Esophagus squamous epithelium (tissue), 5 donors: ENCODE measurements at regions not wholly inside any gene's neighbourhood (a gene's known extent, or its start where the extent isn't known, plus 50 kb on each side); places are given as distances from the start of the nearest gene placed in this dataset.

Experiments
- DNase-seq: peaks from one replicate; lab custom pipeline; 2025; lab: John Stamatoyannopoulos, UW
- H3K27ac ChIP-seq, 4 donors: fragments of 200-600 bp; sonication (generic); one replicate each; pipeline ENCODE4 v1.5.1; 2016 to 2019; ENCODE audit warnings: mild to moderate bottlenecking in 1 of 4
- H3K27me3 ChIP-seq, 4 donors: fragments of 200-600 bp; sonication (generic); 1 replicate in 3 of 4; 2 replicates in 1 of 4; pipeline versions ENCODE4 v1.5.1 to v1.6.0; 2017 to 2021; ENCODE audit warnings: antibody characterized with exemption in 1 of 4
- H3K36me3 ChIP-seq, 3 donors: fragments of 200-600 bp; sonication (generic); one replicate each; pipeline ENCODE4 v1.5.1; 2016 to 2019
- H3K4me1 ChIP-seq, 3 donors: fragments of 200-600 bp; sonication (generic); one replicate each; pipeline ENCODE4 v1.5.1; 2017 to 2019
- H3K4me3 ChIP-seq, 4 donors: fragments of 200-600 bp; sonication (generic); 1 replicate in 3 of 4; 2 replicates in 1 of 4; pipeline ENCODE4 v1.5.1; 2016 to 2019; ENCODE audit warnings: mild to moderate bottlenecking in 2 of 4, moderate library complexity in 1 of 4
- H3K9me3 ChIP-seq, 3 donors: fragments of 200-600 bp; sonication (generic); one replicate each; pipeline ENCODE4 v1.5.1; 2016 to 2019
- CTCF ChIP-seq, 6 experiments: fragments of 450-650 bp in 4 of 6; fragments of 200-600 bp in 2 of 6; sonication (generic) in 2 of 6; IDR thresholded peaks; one replicate each; pipeline ENCODE4 v1.5.1; 2016 to 2019; ENCODE audit warnings: antibody characterized with exemption in 6 of 6, mild to moderate bottlenecking in 4 of 6, moderate library complexity in 4 of 6
- POLR2A ChIP-seq, 4 donors: fragments of 450-650 bp; IDR thresholded peaks; one replicate each; pipeline ENCODE4 v1.6.1; 2017; ENCODE audit warnings: antibody characterized with exemption in 4 of 4, mild to moderate bottlenecking in 4 of 4, moderate library complexity in 3 of 4
- WGBS, 2 donors: methylation state at CpG; one replicate each; pipeline ENCODE4 v1.1.5; 2018; 5-methylcytosine and 5-hydroxymethylcytosine counted together
- intact Hi-C: fragments of 100-400 bp; cut with DNase I; formaldehyde crosslinking; loops from one replicate; pipeline ENCODE4 v1.15.0; 2022
- donor health status: DM: yes; HTN: yes; CAD: no.

- H3K4me3 ChIP-seq = no peak overlapping the region
- intact Hi-C loops = no loop called here
- no peaks in the 10 kb centered on the region for H3K9me3 ChIP-seq
- no peak for DNase-seq
- TF ChIP-seq POLR2A (IDR thresholded peaks at IDR 0.05) = no peak
- TF ChIP-seq CTCF (IDR thresholded peaks at IDR 0.05) = no peak
- H3K27ac ChIP-seq = no peak overlapping the region
- H3K36me3 ChIP-seq = no peaks in the 10 kb centered on the region
- 86 to 92% methylated on average over 1 of the region's 1 CpG for WGBS, 2 donors
- no peaks in the 10 kb centered on the region for H3K4me1 ChIP-seq
- H3K27me3 ChIP-seq = no peaks in the 10 kb centered on the region
These were observed 676.6 kb upstream of the EPHA7 start for GRCh38 chr6:94095961-94096360.

DNA sequence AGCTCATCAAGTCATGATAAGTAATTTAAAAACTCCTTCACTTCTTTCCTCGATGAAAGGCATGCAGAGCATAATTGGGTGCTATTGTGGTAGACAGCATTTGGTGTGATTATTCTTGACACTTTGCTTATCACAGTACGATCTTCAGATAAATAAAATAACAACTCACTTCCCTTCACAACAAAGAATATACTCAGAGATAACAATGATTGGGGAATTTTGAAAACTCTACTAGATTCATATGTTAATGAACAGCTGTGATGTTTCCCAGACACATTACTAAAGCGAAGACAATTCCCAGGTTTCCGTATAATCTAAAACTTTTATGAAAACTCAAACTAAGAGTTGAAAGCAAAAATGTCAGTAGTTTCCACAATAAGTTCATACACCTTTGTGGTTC, 670.6 kb upstream of the EPHA7 start:
- Histone ChIP-seq H3K9me3 (no peaks in the 10 kb centered on the region), H3K4me1 (no peaks in the 10 kb centered on the region), H3K27me3 (no peaks in the 10 kb centered on the region), H3K36me3 (no peaks in the 10 kb centered on the region), H3K4me3 (no peak overlapping the region), H3K27ac (no peak overlapping the region)
- TF ChIP-seq CTCF (IDR thresholded peaks at IDR 0.05) (no peak), POLR2A (IDR thresholded peaks at IDR 0.05) (no peak)
- WGBS, 2 donors = 46 to 64% methylated on average over 4 of the region's 4 CpGs
- DNase-seq = no peak
- intact Hi-C loops = no loop called here

DNA sequence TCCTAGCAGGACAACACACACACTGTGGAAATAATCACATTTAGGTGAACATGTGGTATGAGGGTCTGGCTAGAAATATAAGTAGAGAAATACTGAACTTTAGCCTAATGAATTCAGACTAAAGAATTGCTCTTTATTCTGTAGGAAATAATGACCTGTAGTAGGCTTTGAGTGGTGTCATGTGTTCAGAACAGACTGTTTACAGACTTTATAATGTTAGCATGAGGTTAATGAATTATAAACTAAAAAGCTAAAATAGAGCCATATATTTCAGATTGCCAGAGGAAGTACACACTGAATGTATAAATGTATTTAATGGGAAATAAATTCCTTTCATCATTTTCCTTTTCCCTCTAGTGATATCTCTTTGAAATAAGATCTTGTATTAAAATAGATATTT, 669.5 kb upstream of the EPHA7 start:
- Histone ChIP-seq H3K4me3 (no peak overlapping the region), H3K9me3 (no peaks in the 10 kb centered on the region), H3K36me3 (no peaks in the 10 kb centered on the region), H3K27me3 (no peaks in the 10 kb centered on the region), H3K4me1 (no peaks in the 10 kb centered on the region), H3K27ac (no peak overlapping the region)
- no peak for TF ChIP-seq POLR2A (IDR thresholded peaks at IDR 0.05)
- no peak for TF ChIP-seq CTCF (IDR thresholded peaks at IDR 0.05)
- intact Hi-C loops = no loop called here
- no peak for DNase-seq

DNA sequence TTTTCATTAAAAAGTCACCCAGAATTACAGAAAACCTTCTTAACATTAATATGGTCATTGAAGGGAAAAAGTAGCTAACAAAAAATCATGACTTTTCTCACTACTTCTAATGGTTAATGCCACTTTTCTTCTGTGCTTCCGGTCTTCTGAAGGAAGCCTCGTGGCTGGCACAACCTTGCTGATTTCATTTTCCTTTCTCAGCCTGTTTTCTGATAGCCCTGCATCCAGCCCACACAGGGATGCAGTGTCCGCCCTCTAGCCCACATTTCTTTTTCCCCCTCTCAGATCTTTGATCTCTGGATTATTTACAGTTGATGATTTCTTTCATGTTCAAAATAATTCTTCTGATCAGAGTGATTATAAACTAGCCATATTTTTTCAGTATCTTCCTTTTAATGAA, 655.4 kb upstream of the EPHA7 start:
- Histone ChIP-seq H3K4me3 (no peak overlapping the region), H3K27me3 (no peaks in the 10 kb centered on the region), H3K9me3 (no peaks in the 10 kb centered on the region), H3K4me1 (no peaks in the 10 kb centered on the region), H3K36me3 (no peaks in the 10 kb centered on the region), H3K27ac (no peak overlapping the region)
- DNase-seq = no peak
- 43 to 47% methylated on average over 3 of the region's 3 CpGs for WGBS, 2 donors
- TF ChIP-seq CTCF (IDR thresholded peaks at IDR 0.05) = no peak
- intact Hi-C loops = no loop called here

DNA sequence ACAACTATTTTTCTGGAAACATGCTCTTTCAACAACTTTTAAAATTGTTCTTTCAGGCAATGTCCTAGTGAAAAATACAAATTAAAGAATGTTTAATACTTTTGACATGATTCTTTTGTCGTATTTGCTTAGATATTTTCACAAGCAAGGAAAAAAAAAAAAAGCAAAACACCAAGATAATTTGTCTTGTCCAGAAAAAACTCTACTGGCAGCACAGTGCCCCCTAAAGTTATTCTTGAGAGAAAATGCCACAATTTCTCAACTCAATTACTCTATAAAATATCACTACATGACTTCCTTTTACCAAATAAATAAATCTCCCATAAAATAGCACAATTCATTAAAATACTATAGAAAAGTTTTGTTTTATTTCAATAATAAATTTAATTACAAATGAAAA, 652.5 kb upstream of the EPHA7 start:
- no peak overlapping the region for H3K27ac ChIP-seq
- intact Hi-C loops = no loop called here

More for the DNA sequence above, 652.5 kb upstream of the EPHA7 start:
- DNase-seq = no peak
- WGBS, 2 donors = 3 to 17% methylated on average over 1 of the region's 1 CpG
- H3K27me3 ChIP-seq = no peaks in the 10 kb centered on the region
- H3K4me1 ChIP-seq = no peaks in the 10 kb centered on the region
- no peaks in the 10 kb centered on the region for H3K36me3 ChIP-seq
- TF ChIP-seq CTCF (IDR thresholded peaks at IDR 0.05) (no peak), POLR2A (IDR thresholded peaks at IDR 0.05) (no peak)
- H3K9me3 ChIP-seq = no peaks in the 10 kb centered on the region
- H3K4me3 ChIP-seq = no peak overlapping the region
